Adrenal gland (tissue), 9 donors: ENCODE measurements at regions not wholly inside any gene's neighbourhood (a gene's known extent, or its start where the extent isn't known, plus 50 kb on each side); places are given as distances from the start of the nearest gene placed in this dataset.

ENCODE experiments used
- DNase-seq, 7 donors: peaks; one replicate each; pipeline ENCODE4 v3.0.0-alpha.2; 2019 to 2020
- H3K27ac ChIP-seq, 5 donors: fragments of 200-600 bp; sonication (generic) in 4 of 5; 1 replicate in 3 of 5; 2 replicates in 2 of 5; pipeline versions ENCODE4 v1.5.1 to v1.8.0; 2016 to 2020; ENCODE audit warnings: mild to moderate bottlenecking in 1 of 5
- H3K27me3 ChIP-seq: fragments of 200-600 bp; 2 replicates; pipeline ENCODE4 v1.8.0; 2021
- H3K36me3 ChIP-seq, 2 donors: fragments of 200-600 bp; replicated peaks in 1 of 2; 1 replicate in 1 of 2; 2 replicates in 1 of 2; pipeline versions ENCODE4 v1.5.1 to v1.8.0; 2018 to 2022
- H3K4me1 ChIP-seq, 2 donors: fragments of 200-600 bp; replicated peaks in 1 of 2; 1 replicate in 1 of 2; 2 replicates in 1 of 2; pipeline versions ENCODE4 v1.5.1 to v1.8.0; 2018 to 2021
- H3K4me3 ChIP-seq, 4 donors: fragments of 200-600 bp; sonication (generic) in 3 of 4; one replicate each; pipeline ENCODE4 v1.5.1; 2016 to 2018
- H3K9me3 ChIP-seq, 3 donors: fragments of 200-600 bp; sonication (generic) in 1 of 3; replicated peaks in 1 of 3; 1 replicate in 2 of 3; 2 replicates in 1 of 3; pipeline versions ENCODE4 v1.5.1 to v1.8.0; 2016 to 2021
- POLR2A ChIP-seq, 2 donors: fragments of 450-650 bp; IDR thresholded peaks; one replicate each; pipeline ENCODE4 v1.6.1; 2017; ENCODE audit warnings: antibody characterized with exemption in 2 of 2, mild to moderate bottlenecking in 2 of 2, moderate library complexity in 1 of 2
- WGBS, 4 donors: extraction: QIAGEN DNeasy Blood & Tissue Kit in 2 of 4; methylation state at CpG; one replicate each; pipeline versions ENCODE4 v1.1.5 to v1.1.7; 2013 to 2017; 5-methylcytosine and 5-hydroxymethylcytosine counted together
- intact Hi-C, 2 donors: fragments of 100-400 bp; cut with DNase I; formaldehyde crosslinking; loops; one replicate each; pipeline versions ENCODE4 v1.14.1 to v1.15.0; 2022 to 2023
- TF ChIP-seq, protein P1 (sequence below), 6 experiments: fragments of 450-650 bp in 4 of 6; fragments of 200-600 bp in 2 of 6; sonication (generic) in 1 of 6; IDR thresholded peaks; 1 replicate in 5 of 6; 2 replicates in 1 of 6; pipeline versions ENCODE4 v1.5.1 to v1.8.0; 2016 to 2021; ENCODE audit warnings: antibody characterized with exemption in 6 of 6, mild to moderate bottlenecking in 2 of 6, moderate library complexity in 1 of 6
- donor health status: healthy with polysubstance abuse.
- donor health status: Bipolar disorder and iron deficiency.
- donor health status: DM: yes; HTN: yes; CAD: no.
- donor health status: DM: no; HTN: no; CAD: no.
- donor health status: DM: no; HTN: no; CAD: no.

DNA sequence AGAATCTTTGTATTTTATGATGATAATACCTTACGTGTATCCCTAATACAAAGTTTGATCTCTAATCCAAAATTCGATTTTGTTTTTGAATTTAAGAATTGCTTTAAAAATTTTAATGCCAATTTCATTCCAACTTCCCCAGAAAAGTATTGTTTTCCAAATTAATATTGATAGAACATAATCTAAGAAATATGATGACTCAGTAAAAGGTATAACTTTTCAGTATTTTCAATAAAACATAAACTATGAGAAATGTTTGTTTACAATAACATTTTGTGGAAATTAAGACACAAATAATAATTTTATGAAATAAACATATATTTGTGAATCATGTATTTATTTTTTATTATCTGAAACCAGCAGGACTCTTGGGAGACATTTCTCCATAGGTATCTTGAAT lies 931.6 kb downstream of the EFNA5 start:
- no peaks in the 10 kb centered on the region for H3K27me3 ChIP-seq
- TF ChIP-seq, protein P1, sequence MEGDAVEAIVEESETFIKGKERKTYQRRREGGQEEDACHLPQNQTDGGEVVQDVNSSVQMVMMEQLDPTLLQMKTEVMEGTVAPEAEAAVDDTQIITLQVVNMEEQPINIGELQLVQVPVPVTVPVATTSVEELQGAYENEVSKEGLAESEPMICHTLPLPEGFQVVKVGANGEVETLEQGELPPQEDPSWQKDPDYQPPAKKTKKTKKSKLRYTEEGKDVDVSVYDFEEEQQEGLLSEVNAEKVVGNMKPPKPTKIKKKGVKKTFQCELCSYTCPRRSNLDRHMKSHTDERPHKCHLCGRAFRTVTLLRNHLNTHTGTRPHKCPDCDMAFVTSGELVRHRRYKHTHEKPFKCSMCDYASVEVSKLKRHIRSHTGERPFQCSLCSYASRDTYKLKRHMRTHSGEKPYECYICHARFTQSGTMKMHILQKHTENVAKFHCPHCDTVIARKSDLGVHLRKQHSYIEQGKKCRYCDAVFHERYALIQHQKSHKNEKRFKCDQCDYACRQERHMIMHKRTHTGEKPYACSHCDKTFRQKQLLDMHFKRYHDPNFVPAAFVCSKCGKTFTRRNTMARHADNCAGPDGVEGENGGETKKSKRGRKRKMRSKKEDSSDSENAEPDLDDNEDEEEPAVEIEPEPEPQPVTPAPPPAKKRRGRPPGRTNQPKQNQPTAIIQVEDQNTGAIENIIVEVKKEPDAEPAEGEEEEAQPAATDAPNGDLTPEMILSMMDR (IDR thresholded peaks at IDR 0.05), result no peak
- no peak for TF ChIP-seq POLR2A (IDR thresholded peaks at IDR 0.05)
- 72 to 82% (median 75%) methylated on average over 2 of the region's 2 CpGs for WGBS, 4 donors
- H3K4me3 ChIP-seq, result no peak overlapping the region
- H3K36me3 ChIP-seq, result no peaks in the 10 kb centered on the region
- H3K27ac ChIP-seq, result no peak overlapping the region
- DNase-seq, result no peak
- intact Hi-C loops, result no loop called here
- no peaks in the 10 kb centered on the region for H3K4me1 ChIP-seq
- no peaks in the 10 kb centered on the region for H3K9me3 ChIP-seq

DNA sequence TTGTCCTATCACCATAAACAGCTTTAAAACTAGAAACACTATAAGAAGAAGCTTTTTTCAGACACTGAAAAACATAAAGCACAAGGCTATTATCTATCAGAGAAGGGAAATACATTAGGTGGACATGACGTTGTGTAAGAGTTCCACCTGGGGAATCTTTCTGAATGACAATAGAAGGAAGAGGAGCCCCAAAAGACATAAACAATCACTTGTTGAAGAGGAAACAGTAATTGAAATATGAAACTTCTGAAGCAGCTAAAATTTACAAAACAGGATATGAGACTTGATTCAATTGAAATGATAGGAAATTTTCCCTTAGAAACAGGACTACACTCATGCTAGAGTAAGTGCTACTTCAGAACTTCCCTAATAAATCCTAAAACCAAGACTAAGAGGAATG lies 933.6 kb downstream of the EFNA5 start:
- H3K4me1 ChIP-seq, result no peaks in the 10 kb centered on the region
- H3K27me3 ChIP-seq, result no peaks in the 10 kb centered on the region
- TF ChIP-seq, protein P1 (IDR thresholded peaks at IDR 0.05), result no peak
- no peak for TF ChIP-seq POLR2A (IDR thresholded peaks at IDR 0.05)
- H3K4me3 ChIP-seq, result no peak overlapping the region
- 29 to 63% (median 37%) methylated on average over 1 of the region's 1 CpG for WGBS, 4 donors
- no peak overlapping the region for H3K27ac ChIP-seq
- intact Hi-C loops, result no loop called here
- no peak for DNase-seq
- no peaks in the 10 kb centered on the region for H3K9me3 ChIP-seq
- no peaks in the 10 kb centered on the region for H3K36me3 ChIP-seq

DNA sequence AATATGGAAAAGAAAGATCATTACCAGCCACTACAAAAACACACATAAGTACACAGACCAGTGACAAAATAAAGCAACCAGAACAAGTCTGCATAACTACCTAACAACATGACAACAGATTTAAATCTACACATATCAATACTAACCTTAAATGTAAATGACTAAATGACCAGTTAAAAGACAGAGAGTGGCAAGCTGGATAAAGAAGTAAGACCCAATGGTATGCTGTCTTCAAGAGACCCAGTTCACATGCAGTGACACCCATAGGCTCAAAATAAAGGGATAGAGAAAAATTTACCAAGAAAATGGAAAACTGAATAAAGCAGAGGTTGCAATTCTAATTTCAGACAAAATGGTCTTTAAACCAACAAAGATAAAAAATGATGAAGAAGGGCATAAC lies 938.1 kb downstream of the EFNA5 start:
- no peak for DNase-seq
- no peaks in the 10 kb centered on the region for H3K9me3 ChIP-seq
- no peak overlapping the region for H3K4me3 ChIP-seq
- no peaks in the 10 kb centered on the region for H3K36me3 ChIP-seq
- no peaks in the 10 kb centered on the region for H3K4me1 ChIP-seq
- intact Hi-C loops, result no loop called here
- TF ChIP-seq POLR2A (IDR thresholded peaks at IDR 0.05), result no peak
- TF ChIP-seq, protein P1 (IDR thresholded peaks at IDR 0.05), result no peak
- no peak overlapping the region for H3K27ac ChIP-seq
- no peaks in the 10 kb centered on the region for H3K27me3 ChIP-seq

DNA sequence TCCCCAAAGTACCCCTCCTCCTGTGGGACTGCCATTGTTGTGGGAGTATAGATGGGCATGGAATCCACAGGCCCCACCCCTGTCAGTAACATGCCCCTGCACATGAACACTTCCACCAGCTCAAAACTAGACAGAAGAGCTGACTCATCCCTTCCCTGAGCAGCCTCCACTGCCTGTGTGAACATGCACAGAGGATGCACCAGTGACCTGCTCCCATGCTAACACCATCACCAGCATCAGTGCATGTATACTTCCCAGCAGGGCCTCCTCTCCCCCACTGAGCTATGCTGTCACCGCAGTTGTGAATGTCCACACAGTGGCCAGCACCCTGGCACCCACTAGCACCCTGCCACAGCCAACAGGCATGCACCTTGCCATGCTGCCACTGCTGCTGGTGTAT lies 939.8 kb downstream of the EFNA5 start:
- Histone ChIP-seq H3K27me3 (no peaks in the 10 kb centered on the region), H3K9me3 (no peaks in the 10 kb centered on the region), H3K36me3 (no peaks in the 10 kb centered on the region), H3K27ac (no peak overlapping the region), H3K4me3 (no peak overlapping the region), H3K4me1 (no peaks in the 10 kb centered on the region)
- no peak for DNase-seq
- intact Hi-C loops, result no loop called here
- TF ChIP-seq, protein P1 (IDR thresholded peaks at IDR 0.05), result no peak
- no peak for TF ChIP-seq POLR2A (IDR thresholded peaks at IDR 0.05)
- WGBS, 4 donors, result 95 to 100% methylated on average over 1 of the region's 1 CpG; no CpG with 5 or more reads in 2 of the 4 donors
